ENCODE measurements at regions not wholly inside any gene's neighbourhood (a gene's known extent, or its start where the extent isn't known, plus 50 kb on each side); places are given as distances from the start of the nearest gene placed in this dataset.
"Not testable (repeated sequence)": the region's sequence is repeated elsewhere in the genome, so short reads cannot be mapped to it uniquely, and the experiment has no call there.

DNA sequence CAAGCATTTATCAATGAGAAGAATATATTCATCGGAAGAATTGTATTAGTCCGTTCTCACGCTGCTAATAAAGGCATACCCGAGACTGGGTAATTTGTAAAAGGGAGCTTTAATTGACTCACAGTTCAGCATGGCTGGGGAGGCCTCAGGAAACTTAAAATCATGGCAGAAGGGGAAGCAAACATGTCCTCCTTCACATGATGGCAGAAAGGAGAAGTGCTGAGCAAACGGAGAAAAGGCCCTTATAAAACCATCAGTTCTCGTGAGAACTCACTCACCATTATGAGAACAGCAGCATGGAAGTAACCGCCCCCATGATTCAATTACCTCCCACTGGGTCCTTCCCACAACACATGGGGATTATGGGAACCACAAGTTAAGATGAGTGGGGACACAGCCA lies 1688.2 kb downstream of the SPATA31A7 start:
- DNase-seq: not testable (repeated sequence)

GRCh38 chr9:62880453-62880852 lies 1690.6 kb downstream of the SPATA31A7 start:
- DNase-seq: not testable (repeated sequence)

- not testable (repeated sequence) for DNase-seq
Measured at GRCh38 chr9:62880971-62881370, 1691.1 kb downstream of the SPATA31A7 start.

GRCh38 chr9:62881811-62882210 lies 1692.0 kb downstream of the SPATA31A7 start:
- DNase-seq: not testable (repeated sequence)

- DNase-seq: not testable (repeated sequence)
Measured at GRCh38 chr9:62882717-62883116, 1692.9 kb downstream of the SPATA31A7 start.

GRCh38 chr9:62896692-62897091 lies 1706.9 kb downstream of the SPATA31A7 start:
- DNase-seq: not testable (repeated sequence)

GRCh38 chr9:62897411-62898225 lies 1707.8 kb downstream of the SPATA31A7 start:
- DNase-seq: peak; percentile 32 to 75

DNA sequence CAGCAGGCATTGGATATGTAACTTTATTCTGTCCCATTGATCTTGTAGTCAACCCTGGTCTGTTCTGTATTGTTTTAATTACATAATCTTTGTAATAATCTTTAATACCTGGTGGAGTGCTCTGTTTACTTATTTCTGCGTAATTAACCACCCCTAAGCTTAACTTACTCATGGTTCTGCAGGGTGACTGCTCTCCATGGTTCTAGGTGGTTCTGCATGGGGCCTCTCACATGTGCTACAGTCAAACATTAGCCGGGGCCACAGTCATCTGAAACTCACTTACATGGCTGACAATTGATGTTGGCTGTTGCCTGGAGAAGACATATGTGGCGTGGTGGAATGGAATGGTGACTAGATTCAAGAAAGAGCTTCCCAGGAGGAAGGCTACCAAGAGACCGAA lies 1709.8 kb downstream of the SPATA31A7 start:
- not testable (repeated sequence) for DNase-seq

DNA sequence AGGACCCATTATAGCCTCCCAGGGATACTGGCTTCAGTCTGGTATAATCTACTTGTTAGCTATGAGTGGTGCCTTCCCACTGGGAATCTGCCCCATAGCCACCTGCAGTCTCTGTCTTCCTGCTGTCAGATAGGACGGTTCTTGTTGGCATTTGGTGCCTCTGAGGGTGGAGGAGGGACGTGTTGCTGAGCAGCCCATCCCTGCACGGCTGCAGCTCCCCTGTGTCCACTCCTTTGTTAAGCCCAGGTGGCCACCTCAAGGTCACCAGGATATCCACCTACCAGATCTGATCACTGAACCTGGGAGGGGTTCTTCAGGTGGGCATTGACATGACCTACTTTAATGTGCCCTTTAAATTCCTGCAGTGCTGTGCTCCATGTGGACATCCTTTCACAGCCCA lies 1714.2 kb downstream of the SPATA31A7 start:
- DNase-seq: not testable (repeated sequence)

GRCh38 chr9:62905722-62906121 lies 1715.9 kb downstream of the SPATA31A7 start:
- not testable (repeated sequence) for DNase-seq

DNA sequence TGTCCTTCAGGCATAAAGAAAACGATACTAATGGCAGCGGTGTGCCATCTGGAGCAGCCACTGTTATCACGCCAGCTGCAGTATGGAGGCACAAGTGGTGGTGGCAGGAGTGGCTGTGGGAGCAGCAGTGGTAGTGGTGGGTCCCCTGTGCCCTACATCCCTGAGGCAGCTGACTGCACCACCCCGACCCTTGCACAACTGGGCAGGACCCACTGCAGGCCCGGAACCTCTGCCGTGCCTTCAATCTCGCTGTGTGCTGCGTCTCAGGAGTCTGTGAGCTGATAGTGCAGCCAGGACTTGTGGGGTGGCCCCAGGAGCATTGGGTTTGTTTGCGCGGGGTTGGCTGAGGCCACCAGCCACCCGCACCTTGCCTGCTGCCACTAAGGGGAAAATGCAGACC lies 1718.0 kb downstream of the SPATA31A7 start:
- DNase-seq: not testable (repeated sequence)

DNA sequence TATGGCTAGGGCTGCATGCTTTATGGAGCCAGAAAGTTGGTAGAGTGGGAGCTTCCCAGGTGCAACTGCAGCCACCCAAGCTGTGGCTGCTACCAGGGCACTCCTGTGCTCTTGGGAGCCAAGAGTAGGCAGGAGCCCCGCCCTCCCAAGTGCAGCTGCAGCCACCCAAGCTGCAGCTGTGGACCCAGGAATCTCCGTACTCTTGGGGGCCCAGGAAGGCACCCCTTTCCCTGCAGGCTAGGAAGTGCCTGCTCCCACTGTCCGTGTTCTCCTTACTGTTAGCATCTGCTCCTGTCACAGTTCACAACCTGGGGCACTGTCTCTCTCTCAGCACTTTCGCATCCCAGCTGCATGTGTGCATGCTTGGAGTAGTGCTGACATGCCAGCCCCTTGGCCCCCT lies 1718.4 kb downstream of the SPATA31A7 start:
- not testable (repeated sequence) for DNase-seq

GRCh38 chr9:62909447-62909846 lies 1719.6 kb downstream of the SPATA31A7 start:
- not testable (repeated sequence) for DNase-seq

GRCh38 chr9:62912278-62912677 lies 1722.4 kb downstream of the SPATA31A7 start:
- not testable (repeated sequence) for DNase-seq

- DNase-seq: not testable (repeated sequence)
Measured at GRCh38 chr9:62915168-62915567, 1725.3 kb downstream of the SPATA31A7 start.

- DNase-seq: not testable (repeated sequence)
Measured at GRCh38 chr9:62915661-62916060, 1725.8 kb downstream of the SPATA31A7 start.

DNA sequence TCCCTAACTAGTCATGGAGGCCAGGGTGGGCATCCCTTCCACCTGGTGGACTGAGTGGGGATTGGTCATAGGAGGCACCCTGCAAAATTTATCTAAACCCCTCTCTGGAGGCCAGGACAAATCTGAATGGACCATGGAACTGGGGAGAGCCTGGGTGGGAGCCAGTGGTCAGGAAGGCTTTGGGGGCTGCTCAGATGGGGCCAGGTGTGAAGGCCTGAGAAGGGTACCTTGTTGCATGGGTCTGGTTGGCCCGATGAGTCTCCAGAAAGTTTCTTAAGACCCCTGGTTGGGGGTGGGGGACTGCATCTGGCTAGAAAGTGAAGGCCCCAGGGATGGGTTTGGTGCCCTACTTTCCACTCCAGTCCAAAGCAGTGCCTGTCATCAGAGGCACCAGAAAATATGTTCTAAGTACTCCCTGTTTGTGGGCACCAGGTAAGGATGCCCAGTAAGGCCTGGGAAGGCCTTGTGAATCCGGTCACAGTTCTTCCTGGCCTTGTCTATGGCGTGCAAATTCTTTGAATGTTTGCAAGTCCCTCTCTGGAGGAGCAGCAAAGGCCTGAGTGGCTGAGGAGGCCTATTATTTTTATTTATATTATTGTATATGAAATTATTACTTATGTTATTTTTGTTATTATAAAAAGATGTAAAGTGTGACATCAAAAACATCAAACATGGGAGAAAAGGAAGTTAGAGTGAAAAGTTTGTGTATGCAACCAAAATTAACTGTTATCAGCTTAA lies 1729.0 kb downstream of the SPATA31A7 start:
- not testable (repeated sequence) for DNase-seq

- not testable (repeated sequence) for DNase-seq
Measured at GRCh38 chr9:62931484-62931883, 1741.6 kb downstream of the SPATA31A7 start.

DNA sequence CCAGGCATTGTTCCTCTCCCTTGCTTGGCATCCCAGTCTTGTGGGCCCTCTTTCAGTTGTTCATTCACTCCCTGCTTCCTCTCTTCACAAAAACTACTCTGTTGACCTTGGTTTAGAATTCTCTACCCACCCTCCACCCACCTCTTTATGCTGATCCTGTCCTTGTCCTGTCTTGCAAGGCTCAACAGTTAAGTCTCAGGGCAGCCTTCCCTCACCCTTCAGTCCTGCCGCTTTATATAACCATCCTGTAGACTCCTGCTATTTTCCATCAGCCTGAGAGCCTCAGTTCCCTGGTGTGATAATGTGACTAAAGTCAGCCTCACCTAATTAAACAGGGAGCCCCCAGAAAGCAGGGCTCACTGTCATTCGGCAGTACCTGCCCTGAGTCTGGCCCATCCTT lies 1763.0 kb downstream of the SPATA31A7 start:
- DNase-seq: not testable (repeated sequence)
